Kidney capillary endothelial cell (primary cell): ENCODE measurements at regions not wholly inside any gene's neighbourhood (a gene's known extent, or its start where the extent isn't known, plus 50 kb on each side); places are given as distances from the start of the nearest gene placed in this dataset.
"Not testable (repeated sequence)": the region's sequence is repeated elsewhere in the genome, so short reads cannot be mapped to it uniquely, and the experiment has no call there.

Experiments
- DNase-seq: peaks from one replicate; pipeline ENCODE4 v3.0.0-alpha.2; 2018; ENCODE audit warnings: low spot score

- no peak for DNase-seq
Measured at GRCh38 chr7:22066522-22066921, 120.8 kb upstream of the CDCA7L start.

GRCh38 chr7:22064816-22065215 is 119.1 kb upstream of the CDCA7L start:
- DNase-seq: no peak

- no peak for DNase-seq
Measured at GRCh38 chr7:22061775-22062174, 116.1 kb upstream of the CDCA7L start.

- no peak for DNase-seq
Measured at GRCh38 chr7:22060863-22061262, 115.2 kb upstream of the CDCA7L start.

GRCh38 chr7:22060197-22060596 is 114.5 kb upstream of the CDCA7L start:
- DNase-seq: no peak

- no peak for DNase-seq
Measured at GRCh38 chr7:22055226-22055625, 109.5 kb upstream of the CDCA7L start.

GRCh38 chr7:22052674-22053365 is 107.1 kb upstream of the CDCA7L start:
- no peak for DNase-seq

- DNase-seq: no peak
Measured at GRCh38 chr7:22051886-22052673, 106.4 kb upstream of the CDCA7L start.

- DNase-seq: no peak
Measured at GRCh38 chr7:22049766-22050500, 104.2 kb upstream of the CDCA7L start.

- no peak for DNase-seq
Measured at GRCh38 chr7:22043367-22043766, 97.7 kb upstream of the CDCA7L start.

- DNase-seq: no peak
Measured at GRCh38 chr7:22040923-22041595, 95.4 kb upstream of the CDCA7L start.

GRCh38 chr7:22039670-22040069 is 94.0 kb upstream of the CDCA7L start:
- no peak for DNase-seq

GRCh38 chr7:22032356-22032755 is 86.7 kb upstream of the CDCA7L start:
- not testable (repeated sequence) for DNase-seq

- not testable (repeated sequence) for DNase-seq
Measured at GRCh38 chr7:22028656-22029055, 83.0 kb upstream of the CDCA7L start.

GRCh38 chr7:22027475-22027874 is 81.8 kb upstream of the CDCA7L start:
- DNase-seq: no peak

- no peak for DNase-seq
Measured at GRCh38 chr7:22025983-22026382, 80.3 kb upstream of the CDCA7L start.

- no peak for DNase-seq
Measured at GRCh38 chr7:22025075-22025474, 79.4 kb upstream of the CDCA7L start.

- DNase-seq: no peak
Measured at GRCh38 chr7:22019931-22020330, 74.2 kb upstream of the CDCA7L start.

- no peak for DNase-seq
Measured at GRCh38 chr7:22016507-22016906, 70.8 kb upstream of the CDCA7L start.

GRCh38 chr7:22013711-22014110 is 68.0 kb upstream of the CDCA7L start:
- no peak for DNase-seq

- DNase-seq: no peak
Measured at GRCh38 chr7:22008683-22009082, 63.0 kb upstream of the CDCA7L start.

GRCh38 chr7:22008087-22008486 is 62.4 kb upstream of the CDCA7L start:
- no peak for DNase-seq
